D721Med (cell line): ENCODE measurements at regions not wholly inside any gene's neighbourhood (a gene's known extent, or its start where the extent isn't known, plus 50 kb on each side); places are given as distances from the start of the nearest gene placed in this dataset.

Source experiments
- DNase-seq: peaks from one replicate; pipeline ENCODE4 v3.0.0; 2011; ENCODE audit warnings: low spot score; ENCODE audit not compliant: insufficient read length
- FAIRE-seq: peaks from 2 replicates; lab custom pipeline; 2011; peaks lifted over from hg19 to GRCh38; lab: Jason Lieb, UNC
- CTCF ChIP-seq: IDR thresholded peaks from 2 replicates; pipeline ENCODE4 v1.5.1; 2012; ENCODE audit warnings: mild to moderate bottlenecking, control low read depth; ENCODE audit not compliant: insufficient read depth; ENCODE audit errors: missing control alignments

GRCh38 chr6:91538622-91539021 lies 951.8 kb upstream of the MAP3K7 start:
- DNase-seq (no peak), FAIRE-seq (no peak)
- no peak for TF ChIP-seq CTCF

- no peak for DNase-seq
- peak; percentile 0 for TF ChIP-seq CTCF
- no peak for FAIRE-seq
Measured at GRCh38 chr6:91534614-91535013, 947.7 kb upstream of the MAP3K7 start.

GRCh38 chr6:91523511-91523910 lies 936.6 kb upstream of the MAP3K7 start:
- FAIRE-seq, result no peak
- no peak for DNase-seq
- no peak for TF ChIP-seq CTCF

GRCh38 chr6:91521999-91522398 lies 935.1 kb upstream of the MAP3K7 start:
- FAIRE-seq (no peak), DNase-seq (no peak)
- no peak for TF ChIP-seq CTCF

- DNase-seq, result no peak
- no peak for TF ChIP-seq CTCF
- no peak for FAIRE-seq
Measured at GRCh38 chr6:91509711-91510110, 922.8 kb upstream of the MAP3K7 start.

GRCh38 chr6:91509039-91509438 lies 922.2 kb upstream of the MAP3K7 start:
- no peak for TF ChIP-seq CTCF
- no peak for FAIRE-seq
- DNase-seq, result no peak

- FAIRE-seq, result no peak
- TF ChIP-seq CTCF, result no peak
- no peak for DNase-seq
Measured at GRCh38 chr6:91506509-91506908, 919.6 kb upstream of the MAP3K7 start.
